H9 (cell line): ENCODE measurements at regions not wholly inside any gene's neighbourhood (a gene's known extent, or its start where the extent isn't known, plus 50 kb on each side); places are given as distances from the start of the nearest gene placed in this dataset.

Source experiments
- DNase-seq: peaks from one replicate; pipeline ENCODE4 v3.0.0-alpha.2; 2017
- H2AFZ ChIP-seq: one replicate; pipeline ENCODE4 v1.6.1; 2013; ENCODE audit warnings: mild to moderate bottlenecking, low read length, control low read depth, moderate library complexity
- H2AK5ac ChIP-seq: 2 replicates; pipeline ENCODE4 v1.6.1; 2013; ENCODE audit warnings: low read length, control low read depth, mixed read lengths; ENCODE audit not compliant: insufficient read length
- H2BK120ac ChIP-seq: one replicate; pipeline ENCODE4 v1.6.1; 2013; ENCODE audit warnings: low read depth, mild to moderate bottlenecking, low read length, control low read depth, inconsistent platforms; ENCODE audit not compliant: poor library complexity, severe bottlenecking
- H2BK12ac ChIP-seq: 2 replicates; pipeline ENCODE4 v1.6.1; 2013; ENCODE audit warnings: low read length, control low read depth, mixed read lengths, low read depth; ENCODE audit not compliant: insufficient read length
- H2BK15ac ChIP-seq: 2 replicates; pipeline ENCODE4 v1.6.1; 2013; ENCODE audit warnings: low read depth, low read length, control low read depth
- H2BK20ac ChIP-seq: one replicate; pipeline ENCODE4 v1.6.1; 2013; ENCODE audit warnings: low read depth, mild to moderate bottlenecking, low read length, control low read depth, inconsistent platforms; ENCODE audit not compliant: poor library complexity, severe bottlenecking
- H2BK5ac ChIP-seq: 2 replicates; pipeline ENCODE4 v1.6.1; 2013; ENCODE audit warnings: low read length, control low read depth, mixed read lengths; ENCODE audit not compliant: insufficient read length
- H3K14ac ChIP-seq: 2 replicates; pipeline ENCODE4 v1.6.1; 2013; ENCODE audit warnings: low read length, control low read depth; ENCODE audit not compliant: insufficient read depth
- H3K18ac ChIP-seq: 2 replicates; pipeline ENCODE4 v1.6.1; 2013; ENCODE audit warnings: low read depth, mild to moderate bottlenecking, mixed read lengths, low read length, control low read depth; ENCODE audit not compliant: insufficient read length
- H3K23ac ChIP-seq: 2 replicates; pipeline ENCODE4 v1.6.1; 2013; ENCODE audit warnings: low read length, control low read depth, mixed read lengths, low read depth; ENCODE audit not compliant: insufficient read length
- H3K23me2 ChIP-seq: 2 replicates; pipeline ENCODE4 v1.6.1; 2013; ENCODE audit warnings: low read depth, mild to moderate bottlenecking, mixed read lengths, low read length, control low read depth; ENCODE audit not compliant: insufficient read length, poor library complexity, severe bottlenecking
- H3K27ac ChIP-seq: 2 replicates; pipeline ENCODE4 v1.5.1; 2013; ENCODE audit warnings: low read length, control low read depth, mixed read lengths, low read depth; ENCODE audit not compliant: insufficient read length
- H3K27me3 ChIP-seq: 2 replicates; pipeline ENCODE4 v1.6.1; 2013; ENCODE audit warnings: low read length, control low read depth, inconsistent platforms; ENCODE audit not compliant: insufficient read depth
- H3K4ac ChIP-seq: 2 replicates; pipeline ENCODE4 v1.6.1; 2013; ENCODE audit warnings: low read depth, mild to moderate bottlenecking, control low read depth, inconsistent platforms, low read length, moderate library complexity
- H3K4me1 ChIP-seq: 2 replicates; pipeline ENCODE4 v1.6.1; 2013; ENCODE audit warnings: low read length, control low read depth, inconsistent platforms; ENCODE audit not compliant: insufficient read depth
- H3K4me2 ChIP-seq: 2 replicates; pipeline ENCODE4 v1.6.1; 2013; ENCODE audit warnings: low read length, control low read depth, mixed read lengths; ENCODE audit not compliant: insufficient read length, insufficient read depth
- H3K56ac ChIP-seq: 2 replicates; pipeline ENCODE4 v1.6.1; 2013; ENCODE audit warnings: low read depth, mild to moderate bottlenecking, mixed read lengths, low read length, control low read depth; ENCODE audit not compliant: insufficient read length
- H3K79me1 ChIP-seq: 2 replicates; pipeline ENCODE4 v1.6.1; 2013; ENCODE audit warnings: low read depth, mild to moderate bottlenecking, moderate library complexity, low read length, control low read depth, inconsistent platforms; ENCODE audit not compliant: insufficient read depth, poor library complexity, severe bottlenecking
- H3K79me2 ChIP-seq: 2 replicates; pipeline ENCODE4 v1.6.1; 2013; ENCODE audit warnings: low read length, control low read depth, inconsistent platforms; ENCODE audit not compliant: insufficient read depth
- H3K9ac ChIP-seq: 2 replicates; pipeline ENCODE4 v1.6.1; 2013; ENCODE audit warnings: low read length, control low read depth, mixed read lengths; ENCODE audit not compliant: insufficient read length; ENCODE audit errors: extremely low read depth
- H3K9me3 ChIP-seq: one replicate; pipeline ENCODE4 v1.6.1; 2013; ENCODE audit warnings: low read depth, low read length, inconsistent platforms; ENCODE audit not compliant: control insufficient read depth
- H3T11ph ChIP-seq: one replicate; pipeline ENCODE4 v1.6.1; 2013; ENCODE audit warnings: mild to moderate bottlenecking, low read length, control low read depth, inconsistent platforms
- H4K20me1 ChIP-seq: one replicate; pipeline ENCODE4 v1.6.1; 2013; ENCODE audit not compliant: control insufficient read depth, insufficient read length, insufficient read depth
- H4K5ac ChIP-seq: 2 replicates; pipeline ENCODE4 v1.6.1; 2013; ENCODE audit warnings: low read depth, mild to moderate bottlenecking, mixed read lengths, low read length, control low read depth; ENCODE audit not compliant: insufficient read length
- H4K8ac ChIP-seq: replicated peaks from 2 replicates; pipeline ENCODE4 v1.6.1; 2013; ENCODE audit warnings: low read length, control low read depth, mixed read lengths, low read depth; ENCODE audit not compliant: insufficient read length
- H4K91ac ChIP-seq: 2 replicates; pipeline ENCODE4 v1.6.1; 2013; ENCODE audit warnings: low read depth, mild to moderate bottlenecking, moderate library complexity, mixed read lengths, low read length, control low read depth; ENCODE audit not compliant: insufficient read length
- H3K27ac Mint-ChIP-seq, 3 experiments: 2 replicates in 2 of 3; 3 replicates in 1 of 3; pipeline ENCODE4 v1.8.0; 2020 to 2021; ENCODE audit warnings: mixed read lengths in 3 of 3, mild to moderate bottlenecking in 1 of 3, moderate library complexity in 1 of 3
- H3K27me3 Mint-ChIP-seq: 2 replicates; pipeline ENCODE4 v1.8.0; 2021; ENCODE audit warnings: low read depth, mild to moderate bottlenecking, moderate library complexity, mixed read lengths
- H3K36me3 Mint-ChIP-seq, 3 experiments: 2 replicates in 2 of 3; 3 replicates in 1 of 3; pipeline ENCODE4 v1.8.0; 2020 to 2021; ENCODE audit warnings: low read depth in 3 of 3, mixed read lengths in 3 of 3; ENCODE audit not compliant: insufficient read depth in 1 of 3
- H3K4me1 Mint-ChIP-seq, 2 experiments: 2 replicates each; pipeline ENCODE4 v1.8.0; 2020; ENCODE audit warnings: mixed read lengths in 2 of 2
- H3K4me3 Mint-ChIP-seq, 2 experiments: 2 replicates in 1 of 2; 3 replicates in 1 of 2; pipeline ENCODE4 v1.8.0; 2020 to 2021; ENCODE audit warnings: mild to moderate bottlenecking in 2 of 2, mixed read lengths in 2 of 2, moderate library complexity in 1 of 2
- H3K9me3 Mint-ChIP-seq, 2 experiments: 2 replicates in 1 of 2; 3 replicates in 1 of 2; pipeline ENCODE4 v1.8.0; 2020; ENCODE audit warnings: mild to moderate bottlenecking in 2 of 2, mixed read lengths in 2 of 2, moderate library complexity in 1 of 2
- CTCF ChIP-seq: fragments of 200-600 bp; sonication (generic); conservative IDR thresholded peaks from 3 replicates; pipeline ENCODE4 v1.8.0; 2021; ENCODE audit warnings: antibody characterized with exemption, mild to moderate bottlenecking
- whole genome bisulfite sequencing: extraction: QIAGEN DNeasy Blood & Tissue Kit; methylation state at CpG from one replicate; pipeline ENCODE4 v1.1.7; 2013; ENCODE audit warnings: missing lambda C conversion rate, low lambda C conversion rate, mixed read lengths; ENCODE audit not compliant: insufficient read length; ENCODE audit errors: extremely low coverage; 5-methylcytosine and 5-hydroxymethylcytosine counted together

DNA sequence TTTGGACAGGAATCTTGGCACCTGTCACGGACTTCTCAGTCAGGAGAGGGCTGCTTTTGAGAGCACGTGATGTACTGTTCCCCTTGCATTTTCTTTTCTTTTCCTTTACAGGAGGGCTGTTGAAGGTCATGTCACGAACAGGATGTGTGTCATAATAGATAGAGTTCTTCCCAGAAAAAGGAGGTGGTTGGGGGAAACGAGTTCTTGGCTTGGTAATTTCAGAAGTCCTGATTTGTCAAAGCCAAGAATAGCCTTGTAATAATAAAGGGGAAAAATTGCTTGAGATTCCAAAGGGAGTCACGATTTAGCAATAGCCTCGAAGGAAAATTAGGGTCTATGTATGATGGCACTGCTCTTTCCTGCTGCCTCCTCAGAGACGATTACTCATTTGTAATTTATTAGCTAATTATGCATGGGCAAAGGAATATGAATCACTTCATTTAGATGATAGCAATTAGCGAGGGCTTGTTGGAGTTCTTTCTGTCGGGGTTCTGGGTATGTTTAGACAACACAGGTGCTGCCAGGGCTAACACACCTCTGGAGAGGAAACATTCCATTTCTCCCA, 277.7 kb upstream of the N4BP1 start:
- no peak overlapping the region for H2BK20ac ChIP-seq
- H4K20me1 ChIP-seq = no peaks in the 10 kb centered on the region
- no peak overlapping the region for H2AK5ac ChIP-seq
- H2AFZ ChIP-seq = no peak overlapping the region
- no peaks in the 10 kb centered on the region for H3K9me3 ChIP-seq
- peaks cover 6% of the 10 kb centered on the region; the same call in 1 of the 2 replicates for H3K27me3 Mint-ChIP-seq
- WGBS = no CpG with 5 or more reads among the region's 9 CpGs
- no peak for DNase-seq
- no peaks in the 10 kb centered on the region for H3K79me2 ChIP-seq
- no peak overlapping the region for H3K27ac Mint-ChIP-seq
- no peak overlapping the region for H3K18ac ChIP-seq
- no peak overlapping the region for H3K56ac ChIP-seq
- no peak overlapping the region for H4K5ac ChIP-seq
- no peak for TF ChIP-seq CTCF
- H3K14ac ChIP-seq = no peak overlapping the region
- no peaks in the 10 kb centered on the region for H3K9me3 Mint-ChIP-seq
- no peaks in the 10 kb centered on the region for H3K36me3 Mint-ChIP-seq
- H3K9ac ChIP-seq = no peak overlapping the region
- no peak overlapping the region for H2BK12ac ChIP-seq
- no peak overlapping the region for H3K4me2 ChIP-seq
- H2BK120ac ChIP-seq = no peak overlapping the region
- H4K8ac ChIP-seq = no peak overlapping the region
- no peak overlapping the region for H3K23ac ChIP-seq
- H3K79me1 ChIP-seq = no peaks in the 10 kb centered on the region
- no peak overlapping the region for H3K4ac ChIP-seq
- no peak overlapping the region for H3K4me3 Mint-ChIP-seq
- H3K4me1 ChIP-seq = no peaks in the 10 kb centered on the region
- H2BK5ac ChIP-seq = no peak overlapping the region
- peaks cover 6 to 14% of the 10 kb centered on the region in 2 experiments for H3K4me1 Mint-ChIP-seq
- H3T11ph ChIP-seq = no peak overlapping the region
- no peaks in the 10 kb centered on the region for H3K23me2 ChIP-seq
- H4K91ac ChIP-seq = no peak overlapping the region
- no peak overlapping the region for H3K27ac ChIP-seq
- no peaks in the 10 kb centered on the region for H3K27me3 ChIP-seq
- H2BK15ac ChIP-seq = no peak overlapping the region
